Loucy (cell line): ENCODE measurements at regions not wholly inside any gene's neighbourhood (a gene's known extent, or its start where the extent isn't known, plus 50 kb on each side); places are given as distances from the start of the nearest gene placed in this dataset.

ENCODE experiments used
- EZH2phosphoT487 ChIP-seq: fragments of 200-600 bp; IDR thresholded peaks from 2 replicates; pipeline ENCODE4 v1.6.1; 2018; ENCODE audit warnings: antibody characterized with exemption, mild to moderate bottlenecking, moderate library complexity, borderline replicate concordance
- TF ChIP-seq, protein P1 (sequence below): fragments of 200-600 bp; sonication (generic); conservative IDR thresholded peaks from 2 replicates; pipeline ENCODE4 v1.5.1; 2014; ENCODE audit warnings: mild to moderate bottlenecking, antibody characterized with exemption, low read length

DNA sequence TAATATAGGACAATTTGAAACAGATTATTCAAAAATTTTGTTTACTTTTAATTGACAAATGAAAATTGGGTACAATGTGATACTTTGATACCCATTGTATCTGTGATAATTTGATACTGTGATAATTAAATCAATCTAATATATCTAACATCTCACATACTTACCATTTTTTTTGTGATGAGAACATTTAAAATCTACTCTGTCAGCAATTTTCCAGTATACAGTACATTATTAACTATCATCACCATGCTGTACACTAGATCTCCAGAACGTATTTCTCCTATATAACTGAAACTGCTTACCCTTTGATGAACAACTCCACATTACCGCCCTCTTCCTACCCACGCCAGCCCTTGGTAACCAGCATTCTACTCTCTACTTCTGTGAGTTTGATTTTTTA is 139.7 kb upstream of the TFPI start:
- TF ChIP-seq, protein P1, sequence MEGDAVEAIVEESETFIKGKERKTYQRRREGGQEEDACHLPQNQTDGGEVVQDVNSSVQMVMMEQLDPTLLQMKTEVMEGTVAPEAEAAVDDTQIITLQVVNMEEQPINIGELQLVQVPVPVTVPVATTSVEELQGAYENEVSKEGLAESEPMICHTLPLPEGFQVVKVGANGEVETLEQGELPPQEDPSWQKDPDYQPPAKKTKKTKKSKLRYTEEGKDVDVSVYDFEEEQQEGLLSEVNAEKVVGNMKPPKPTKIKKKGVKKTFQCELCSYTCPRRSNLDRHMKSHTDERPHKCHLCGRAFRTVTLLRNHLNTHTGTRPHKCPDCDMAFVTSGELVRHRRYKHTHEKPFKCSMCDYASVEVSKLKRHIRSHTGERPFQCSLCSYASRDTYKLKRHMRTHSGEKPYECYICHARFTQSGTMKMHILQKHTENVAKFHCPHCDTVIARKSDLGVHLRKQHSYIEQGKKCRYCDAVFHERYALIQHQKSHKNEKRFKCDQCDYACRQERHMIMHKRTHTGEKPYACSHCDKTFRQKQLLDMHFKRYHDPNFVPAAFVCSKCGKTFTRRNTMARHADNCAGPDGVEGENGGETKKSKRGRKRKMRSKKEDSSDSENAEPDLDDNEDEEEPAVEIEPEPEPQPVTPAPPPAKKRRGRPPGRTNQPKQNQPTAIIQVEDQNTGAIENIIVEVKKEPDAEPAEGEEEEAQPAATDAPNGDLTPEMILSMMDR = no peak
- TF ChIP-seq EZH2phosphoT487 = no peak
